Activated naive CD8-positive, alpha-beta T cell treated with anti-CD3 and anti-CD28 coated beads, Interleukin-2, amount 10 ng/mL, durations not matched to agents 7 days and 5 days (primary cell): ENCODE measurements at regions not wholly inside any gene's neighbourhood (a gene's known extent, or its start where the extent isn't known, plus 50 kb on each side); places are given as distances from the start of the nearest gene placed in this dataset.

Experiments
- ATAC-seq: fragments of 150-1000 bp; cut with Tn5 transposase; one replicate; pipeline ENCODE4 v1.10.0; 2021; ENCODE audit warnings: low read depth, moderate library complexity
- POLR2A ChIA-PET: fragments of 350-600 bp; sonication (Branson Sonifier 250); formaldehyde crosslinking; loops from one replicate; lab custom pipeline; 2021; ENCODE audit warnings: antibody characterized with exemption; lab: Charles Lee
- DNase-seq: peaks from one replicate; pipeline ENCODE4 v3.0.0; 2021
- H3K27ac Mint-ChIP-seq: one replicate; pipeline ENCODE4 v1.8.0; 2022; ENCODE audit warnings: mild to moderate bottlenecking, mixed read lengths
- H3K27me3 Mint-ChIP-seq: one replicate; pipeline ENCODE4 v1.8.0; 2022; ENCODE audit warnings: mild to moderate bottlenecking, moderate library complexity, mixed read lengths
- H3K36me3 Mint-ChIP-seq: one replicate; pipeline ENCODE4 v1.8.0; 2021; ENCODE audit warnings: mild to moderate bottlenecking, mixed read lengths
- H3K4me1 Mint-ChIP-seq: one replicate; pipeline ENCODE4 v1.8.0; 2021; ENCODE audit warnings: mixed read lengths
- H3K4me3 Mint-ChIP-seq: one replicate; pipeline ENCODE4 v1.8.0; 2022; ENCODE audit warnings: mild to moderate bottlenecking, moderate library complexity, mixed read lengths
- H3K9me3 Mint-ChIP-seq: one replicate; pipeline ENCODE4 v1.8.0; 2021; ENCODE audit warnings: mixed read lengths

DNA sequence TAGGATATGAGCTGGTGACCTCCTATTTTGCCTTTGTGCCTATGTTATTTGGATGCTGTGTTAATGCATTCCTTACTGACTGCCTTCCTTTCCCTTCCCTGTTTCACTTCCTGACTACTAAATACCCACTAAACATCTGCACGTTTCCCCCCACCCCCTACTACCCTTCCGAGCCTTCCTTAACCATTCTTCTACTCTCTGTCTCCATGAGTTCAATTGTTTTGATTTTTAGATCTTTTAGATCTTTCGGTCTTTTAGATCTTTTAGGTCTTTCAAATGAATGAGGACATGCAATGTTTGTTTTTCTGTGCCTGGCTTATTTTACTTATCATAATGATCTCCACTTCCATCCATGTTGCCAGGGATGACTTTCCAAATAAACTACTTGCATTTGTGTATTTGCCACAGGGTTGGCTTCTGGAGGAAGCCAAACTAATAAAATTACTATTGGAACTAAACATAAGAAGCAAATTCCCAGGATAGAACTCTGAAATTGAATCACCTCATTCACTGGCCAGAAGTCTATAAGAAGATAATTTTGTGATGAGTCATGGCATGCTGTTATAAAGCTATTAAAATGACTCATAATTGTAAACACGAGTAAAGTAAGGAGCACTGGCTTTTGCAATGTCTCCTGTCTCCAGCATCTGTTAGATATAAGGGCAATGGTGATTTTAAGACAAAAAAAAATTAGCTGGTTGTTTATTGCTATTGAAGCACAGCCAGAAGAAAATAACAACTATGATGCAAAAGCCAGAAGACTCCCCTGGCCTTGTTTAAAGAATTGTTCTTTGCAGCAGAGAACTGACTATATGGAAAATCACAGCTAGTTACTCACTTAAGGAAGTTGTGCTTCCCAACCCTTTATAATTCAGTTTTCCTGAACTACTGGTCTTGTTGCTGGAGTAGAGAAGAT, 586.3 kb downstream of the LRFN5 start:
- no peaks in the 10 kb centered on the region for H3K4me1 Mint-ChIP-seq
- POLR2A ChIA-PET, result no interaction called here
- H3K27me3 Mint-ChIP-seq, result no peaks in the 10 kb centered on the region
- ATAC-seq, result no peak
- H3K27ac Mint-ChIP-seq, result no peak overlapping the region
- peaks cover 3% of the 10 kb centered on the region for H3K9me3 Mint-ChIP-seq
- DNase-seq, result no peak
- H3K36me3 Mint-ChIP-seq, result no peaks in the 10 kb centered on the region
- no peak overlapping the region for H3K4me3 Mint-ChIP-seq

DNA sequence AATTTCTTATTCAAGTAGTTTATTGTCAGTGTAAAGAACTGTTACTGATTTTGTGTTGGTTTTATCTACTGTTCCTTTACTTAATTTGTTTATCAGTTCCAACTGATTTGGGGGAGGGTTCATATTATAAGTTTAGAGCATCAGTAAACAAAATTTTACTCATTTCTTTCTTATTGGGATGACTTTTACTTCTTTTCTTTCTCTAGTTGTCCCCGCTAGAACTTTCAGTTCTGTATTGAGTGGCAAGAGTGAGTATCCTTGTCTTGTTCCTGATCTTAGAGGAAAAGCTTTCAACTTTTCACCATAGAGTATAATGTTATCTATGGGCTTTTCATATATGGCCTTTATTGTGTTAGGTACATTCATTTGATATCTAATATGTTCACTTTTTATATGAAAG, 584.1 kb downstream of the LRFN5 start:
- H3K27me3 Mint-ChIP-seq, result no peaks in the 10 kb centered on the region
- no peaks in the 10 kb centered on the region for H3K4me1 Mint-ChIP-seq
- H3K36me3 Mint-ChIP-seq, result no peaks in the 10 kb centered on the region
- ATAC-seq (no peak), DNase-seq (no peak)
- H3K9me3 Mint-ChIP-seq, result peaks cover 3% of the 10 kb centered on the region
- POLR2A ChIA-PET, result no interaction called here
- no peak overlapping the region for H3K27ac Mint-ChIP-seq
- no peak overlapping the region for H3K4me3 Mint-ChIP-seq

DNA sequence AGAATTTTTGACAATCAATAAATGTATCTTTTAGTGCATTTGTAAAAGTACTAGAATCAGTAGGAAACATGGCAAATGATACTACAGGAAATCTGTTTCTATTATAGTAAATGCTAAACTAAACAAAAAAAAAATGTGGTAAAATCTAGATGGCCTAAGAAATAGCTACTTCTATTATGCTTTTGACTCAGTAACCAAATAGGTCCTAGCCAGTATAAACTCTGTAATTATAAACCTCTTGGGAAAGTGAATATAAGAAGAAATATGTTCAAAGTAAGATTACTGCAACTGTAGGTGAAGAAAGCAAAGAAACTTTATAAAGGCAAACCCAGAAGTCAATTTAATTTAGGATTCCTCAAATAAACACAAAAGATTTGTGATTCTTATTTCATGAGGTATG, 581.2 kb downstream of the LRFN5 start:
- H3K4me1 Mint-ChIP-seq, result no peaks in the 10 kb centered on the region

DNA sequence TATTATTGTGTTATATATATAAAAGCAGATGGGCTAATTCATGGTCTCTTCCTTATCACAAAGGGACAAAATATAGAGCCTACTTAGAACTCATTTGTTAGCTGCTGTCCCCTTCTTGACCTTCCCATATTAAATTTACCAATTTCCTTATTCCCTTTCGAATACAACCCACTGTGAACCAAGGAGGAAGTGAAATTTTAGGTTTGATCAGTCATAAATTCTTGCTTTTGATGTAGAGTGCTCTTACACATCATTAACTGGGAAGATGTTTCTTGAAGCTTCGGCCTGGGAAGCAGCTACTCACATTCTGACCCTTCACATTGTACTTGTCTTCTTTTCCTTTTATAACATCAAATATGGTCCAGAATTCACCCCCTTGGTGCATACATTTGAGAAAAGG, 579.0 kb downstream of the LRFN5 start:
- DNase-seq, result no peak
- no peaks in the 10 kb centered on the region for H3K27me3 Mint-ChIP-seq
- no peak for ATAC-seq
- peaks cover 3% of the 10 kb centered on the region for H3K9me3 Mint-ChIP-seq
- no peak overlapping the region for H3K27ac Mint-ChIP-seq
- no peaks in the 10 kb centered on the region for H3K4me1 Mint-ChIP-seq
- POLR2A ChIA-PET, result no interaction called here
- no peak overlapping the region for H3K4me3 Mint-ChIP-seq
- no peaks in the 10 kb centered on the region for H3K36me3 Mint-ChIP-seq

More for the DNA sequence above, 581.2 kb downstream of the LRFN5 start:
- no peak overlapping the region for H3K27ac Mint-ChIP-seq
- H3K4me3 Mint-ChIP-seq, result no peak overlapping the region
- H3K9me3 Mint-ChIP-seq, result peaks cover 2% of the 10 kb centered on the region
- H3K36me3 Mint-ChIP-seq, result no peaks in the 10 kb centered on the region
- POLR2A ChIA-PET, result no interaction called here
- H3K27me3 Mint-ChIP-seq, result no peaks in the 10 kb centered on the region
- ATAC-seq (no peak), DNase-seq (no peak)

DNA sequence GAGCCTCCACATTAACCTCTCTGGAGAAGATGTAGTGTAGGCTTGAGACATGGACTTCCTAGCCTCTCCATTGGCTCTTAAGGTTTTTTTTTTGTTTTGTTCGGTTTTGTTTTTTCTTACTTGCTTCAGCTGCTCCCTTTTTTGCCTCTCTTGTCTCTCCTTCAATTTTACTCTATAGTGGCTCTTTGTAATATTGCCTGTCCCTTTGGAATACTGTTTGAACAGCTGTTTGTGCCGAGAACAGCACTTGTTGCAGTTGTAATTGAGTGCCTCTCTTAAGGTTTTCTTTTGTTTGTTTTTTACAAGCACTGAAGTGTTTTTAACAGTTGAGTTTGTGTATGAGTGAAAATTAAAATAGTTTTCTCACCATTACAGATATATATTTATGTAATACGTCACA, 567.7 kb downstream of the LRFN5 start:
- POLR2A ChIA-PET, result no interaction called here
- H3K4me3 Mint-ChIP-seq, result no peak overlapping the region
- no peaks in the 10 kb centered on the region for H3K4me1 Mint-ChIP-seq

DNA sequence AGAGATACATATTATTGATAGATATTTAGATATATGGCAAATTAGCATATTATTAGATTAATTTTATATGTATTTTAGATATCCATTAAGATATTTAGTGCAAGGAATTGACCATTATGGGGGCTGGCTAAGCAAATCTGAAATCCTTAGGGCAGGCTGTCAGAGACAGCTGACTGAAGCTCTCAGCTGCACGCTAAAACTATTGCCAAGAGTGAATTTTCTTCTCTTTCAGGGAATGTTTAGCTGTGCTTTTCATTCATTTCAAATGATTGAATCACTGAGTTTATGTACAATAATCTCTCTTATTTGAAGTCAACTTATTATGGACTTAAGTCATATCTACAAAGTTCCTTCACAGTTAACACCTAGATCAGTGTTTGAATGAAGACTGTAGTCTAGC, 566.5 kb downstream of the LRFN5 start:
- no peaks in the 10 kb centered on the region for H3K36me3 Mint-ChIP-seq
- POLR2A ChIA-PET, result no interaction called here
- no peaks in the 10 kb centered on the region for H3K27me3 Mint-ChIP-seq

More for the DNA sequence above, 567.7 kb downstream of the LRFN5 start:
- H3K27me3 Mint-ChIP-seq, result no peaks in the 10 kb centered on the region
- no peak for DNase-seq
- H3K27ac Mint-ChIP-seq, result no peak overlapping the region
- ATAC-seq, result no peak
- peaks cover 2% of the 10 kb centered on the region for H3K9me3 Mint-ChIP-seq
- H3K36me3 Mint-ChIP-seq, result no peaks in the 10 kb centered on the region

DNA sequence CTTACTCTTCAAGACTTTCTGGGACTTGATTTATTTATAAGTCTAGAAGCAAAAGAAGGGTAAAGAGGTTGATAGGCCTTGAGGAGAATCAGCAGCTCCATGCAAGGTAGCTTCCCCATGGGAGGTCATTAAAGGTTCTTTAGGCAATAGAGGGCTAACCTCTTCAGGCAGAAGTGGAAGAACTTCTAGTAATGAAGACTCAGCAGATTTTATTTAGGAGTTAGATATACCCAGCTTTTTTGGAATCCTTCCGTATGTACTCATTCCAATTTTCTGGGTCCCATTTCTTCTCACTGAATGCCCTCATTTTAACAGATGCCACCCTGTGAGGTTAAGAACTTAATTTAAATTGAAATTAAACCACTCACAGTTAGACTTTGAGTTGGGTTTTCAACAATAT, 565.6 kb downstream of the LRFN5 start:
- H3K27ac Mint-ChIP-seq, result no peak overlapping the region
- H3K27me3 Mint-ChIP-seq, result no peaks in the 10 kb centered on the region
- no peak for ATAC-seq
- DNase-seq, result no peak
- no peaks in the 10 kb centered on the region for H3K4me1 Mint-ChIP-seq
- POLR2A ChIA-PET, result no interaction called here
- H3K4me3 Mint-ChIP-seq, result no peak overlapping the region
- H3K9me3 Mint-ChIP-seq, result peaks cover 3% of the 10 kb centered on the region
- no peaks in the 10 kb centered on the region for H3K36me3 Mint-ChIP-seq

More for the DNA sequence above, 566.5 kb downstream of the LRFN5 start:
- ATAC-seq, result no peak
- DNase-seq, result no peak
- H3K9me3 Mint-ChIP-seq, result peaks cover 3% of the 10 kb centered on the region
- H3K4me1 Mint-ChIP-seq, result no peaks in the 10 kb centered on the region
- H3K27ac Mint-ChIP-seq, result no peak overlapping the region
- no peak overlapping the region for H3K4me3 Mint-ChIP-seq

DNA sequence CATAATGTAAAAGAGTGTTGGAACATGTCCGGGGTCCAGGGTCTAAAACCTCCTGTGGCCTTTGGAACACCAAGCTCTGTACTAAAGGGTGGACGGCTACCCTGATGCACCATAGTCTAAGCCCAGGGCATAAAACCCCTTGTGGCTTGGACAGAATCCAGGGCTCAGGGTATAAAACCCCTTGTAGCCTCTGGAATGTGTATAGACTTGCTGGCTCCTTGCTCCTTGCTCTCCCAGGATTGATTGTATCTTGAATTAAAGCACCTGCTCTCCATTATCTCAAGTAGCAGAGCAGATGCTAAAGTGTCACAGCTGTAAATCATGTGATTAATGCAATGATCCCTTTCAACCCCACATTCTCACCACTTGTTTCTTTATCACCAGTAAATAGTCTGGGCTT, 556.5 kb downstream of the LRFN5 start:
- no peak for DNase-seq
- Mint-ChIP-seq H3K4me1 (no peaks in the 10 kb centered on the region), H3K36me3 (no peaks in the 10 kb centered on the region), H3K4me3 (no peak overlapping the region), H3K9me3 (peaks cover 2% of the 10 kb centered on the region), H3K27me3 (no peaks in the 10 kb centered on the region), H3K27ac (no peak overlapping the region)
- POLR2A ChIA-PET, result no interaction called here
- ATAC-seq, result no peak

DNA sequence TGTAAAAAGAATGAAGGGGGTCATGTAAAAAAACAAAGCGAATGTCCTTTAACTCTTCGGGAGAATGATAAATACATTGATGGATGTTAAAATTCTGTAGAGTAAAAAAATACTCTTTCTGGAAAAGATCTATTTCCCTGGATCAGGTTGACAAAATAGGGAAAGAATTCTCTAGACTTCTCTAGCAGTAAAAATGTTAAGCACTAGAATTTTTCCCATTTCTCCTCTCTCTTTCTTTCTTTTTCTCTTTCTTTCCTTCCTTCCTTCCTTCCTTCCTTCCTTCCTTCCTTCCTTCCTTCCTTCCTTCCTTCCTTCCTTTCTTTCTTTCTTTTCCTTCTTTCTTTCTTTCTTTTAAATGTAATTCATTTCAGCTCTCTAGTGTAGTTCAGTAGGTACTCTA, 552.5 kb downstream of the LRFN5 start:
- Mint-ChIP-seq H3K9me3 (no peaks in the 10 kb centered on the region), H3K4me3 (no peak overlapping the region), H3K36me3 (no peaks in the 10 kb centered on the region), H3K27ac (no peak overlapping the region), H3K4me1 (no peaks in the 10 kb centered on the region), H3K27me3 (no peaks in the 10 kb centered on the region)
- DNase-seq, result no peak
- POLR2A ChIA-PET, result no interaction called here
- ATAC-seq, result no peak

DNA sequence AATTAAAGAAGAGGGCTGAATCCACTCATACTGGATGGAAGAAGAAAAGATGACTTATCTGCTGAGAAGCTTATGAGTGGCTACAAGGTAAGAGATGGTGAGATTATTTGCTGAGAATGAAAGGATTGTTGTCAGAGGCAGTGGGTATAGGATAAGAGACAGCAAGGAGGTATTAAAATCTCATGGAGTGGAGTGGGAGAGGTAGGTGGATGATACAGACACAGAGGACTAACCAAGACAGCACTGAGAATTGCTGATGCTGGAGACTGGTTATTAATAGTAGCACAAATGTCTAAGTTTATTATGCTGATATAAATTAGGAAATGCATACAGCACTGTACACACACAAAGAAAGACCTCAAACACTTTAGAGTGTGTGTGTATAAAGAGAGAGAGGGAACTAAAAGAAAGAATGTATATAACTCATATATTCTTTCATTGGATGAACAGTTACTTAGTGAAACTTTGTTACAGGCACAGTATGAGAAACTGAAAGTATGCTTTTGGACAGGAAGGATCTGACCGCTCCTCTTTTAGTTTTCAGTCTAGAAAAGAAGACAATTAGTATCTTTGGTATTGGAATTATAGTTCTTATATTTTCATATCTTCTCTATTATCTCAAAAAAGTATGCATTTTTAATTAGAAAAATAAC, 543.1 kb downstream of the LRFN5 start:
- H3K27ac Mint-ChIP-seq, result no peak overlapping the region
- H3K27me3 Mint-ChIP-seq, result no peaks in the 10 kb centered on the region
- DNase-seq (no peak), ATAC-seq (no peak)
- no peak overlapping the region for H3K4me3 Mint-ChIP-seq
- H3K36me3 Mint-ChIP-seq, result no peaks in the 10 kb centered on the region
- POLR2A ChIA-PET, result no interaction called here
- no peaks in the 10 kb centered on the region for H3K4me1 Mint-ChIP-seq
- H3K9me3 Mint-ChIP-seq, result peaks cover 1% of the 10 kb centered on the region

DNA sequence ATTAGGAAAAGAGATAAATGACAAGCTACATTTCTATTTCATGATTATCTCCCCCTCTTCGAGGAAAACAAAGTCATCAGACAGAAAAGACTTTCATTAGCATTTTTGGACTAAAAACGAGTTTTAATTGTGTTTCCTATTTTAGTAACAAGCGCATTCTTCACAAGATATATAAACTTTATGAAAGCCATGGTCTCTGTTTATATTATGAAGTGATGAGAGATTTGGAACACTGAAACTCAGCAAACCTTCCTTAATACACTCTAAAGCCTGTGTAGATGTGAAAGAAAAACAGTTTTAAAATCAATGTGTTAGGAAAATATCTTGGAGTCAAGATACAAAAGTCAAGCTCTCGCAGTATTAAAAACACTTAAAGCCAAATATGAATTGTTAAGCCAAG, 539.1 kb downstream of the LRFN5 start:
- Mint-ChIP-seq H3K27me3 (no peaks in the 10 kb centered on the region), H3K27ac (no peak overlapping the region), H3K4me1 (no peaks in the 10 kb centered on the region), H3K9me3 (no peaks in the 10 kb centered on the region), H3K4me3 (no peak overlapping the region), H3K36me3 (no peaks in the 10 kb centered on the region)
- POLR2A ChIA-PET, result no interaction called here
- no peak for DNase-seq
- no peak for ATAC-seq

DNA sequence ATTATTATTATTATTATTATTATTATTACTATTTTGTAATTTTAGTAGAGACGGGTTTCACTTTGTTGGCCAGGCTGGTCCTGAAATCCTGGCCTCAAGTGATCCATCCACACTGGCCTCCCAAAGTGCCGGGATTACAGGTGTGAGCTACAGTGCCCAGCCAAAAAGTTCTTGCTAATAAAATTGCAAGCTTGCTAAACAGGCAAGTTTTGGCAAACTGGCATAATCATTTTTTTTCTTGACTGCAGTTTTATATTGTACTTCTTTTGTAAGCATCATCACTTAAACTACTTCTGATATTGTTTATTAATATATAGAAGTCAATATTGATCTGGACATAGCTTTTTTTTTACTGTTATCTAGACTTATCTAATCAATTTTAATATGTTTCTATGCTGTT, 536.4 kb downstream of the LRFN5 start:
- H3K4me3 Mint-ChIP-seq, result no peak overlapping the region
- no peak for DNase-seq
- H3K4me1 Mint-ChIP-seq, result no peaks in the 10 kb centered on the region
- no peak for ATAC-seq
- no peaks in the 10 kb centered on the region for H3K36me3 Mint-ChIP-seq
- H3K9me3 Mint-ChIP-seq, result peaks cover 2% of the 10 kb centered on the region
- no peaks in the 10 kb centered on the region for H3K27me3 Mint-ChIP-seq
- POLR2A ChIA-PET, result no interaction called here
- H3K27ac Mint-ChIP-seq, result no peak overlapping the region

DNA sequence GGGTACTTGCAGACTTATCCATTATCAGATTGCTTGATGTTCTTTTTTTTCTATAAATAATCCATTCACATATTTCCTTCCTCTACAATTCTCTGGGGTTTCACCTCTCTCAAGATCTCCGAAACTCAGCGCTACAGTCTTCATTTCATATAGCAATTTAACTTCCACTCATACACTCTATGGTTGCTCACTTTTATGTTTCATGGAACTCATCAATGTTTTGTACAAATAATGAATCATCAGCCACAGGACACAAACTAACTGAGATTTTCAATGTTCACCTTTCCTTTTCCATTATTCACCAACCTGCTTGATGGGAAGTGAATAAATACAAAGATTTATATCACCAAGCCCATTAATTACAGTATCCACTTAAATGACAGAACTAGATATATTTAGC, 534.7 kb downstream of the LRFN5 start:
- POLR2A ChIA-PET, result no interaction called here
- Mint-ChIP-seq H3K36me3 (no peaks in the 10 kb centered on the region), H3K4me1 (no peaks in the 10 kb centered on the region), H3K9me3 (peaks cover 2% of the 10 kb centered on the region), H3K4me3 (no peak overlapping the region), H3K27me3 (no peaks in the 10 kb centered on the region), H3K27ac (no peak overlapping the region)
- DNase-seq, result no peak
- ATAC-seq, result no peak

DNA sequence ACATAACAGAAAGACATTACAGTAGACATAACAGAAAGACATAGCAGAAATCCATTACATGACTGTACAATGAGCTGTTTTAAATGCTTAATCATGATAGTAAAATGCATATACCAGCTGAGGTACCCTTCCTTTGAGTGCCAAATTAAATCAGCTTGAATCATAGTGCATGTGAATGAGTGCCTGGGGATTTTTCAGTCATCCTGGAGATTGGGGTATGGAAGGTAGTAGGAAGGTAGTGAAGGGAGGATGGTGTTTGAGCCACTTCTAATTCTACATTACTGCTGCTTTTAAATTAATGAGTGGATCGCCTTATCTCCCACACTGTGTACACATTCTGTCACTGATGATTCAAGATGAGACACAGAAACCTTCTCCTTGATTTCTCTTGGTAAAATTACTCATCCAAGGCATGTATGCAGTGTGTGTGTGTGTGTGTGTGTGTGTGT, 534.2 kb downstream of the LRFN5 start:
- DNase-seq (no peak), ATAC-seq (no peak)
- POLR2A ChIA-PET, result no interaction called here
- Mint-ChIP-seq H3K27me3 (no peaks in the 10 kb centered on the region), H3K4me3 (no peak overlapping the region), H3K9me3 (peaks cover 2% of the 10 kb centered on the region), H3K36me3 (no peaks in the 10 kb centered on the region), H3K4me1 (no peaks in the 10 kb centered on the region), H3K27ac (no peak overlapping the region)
